ENCODE measurements at regions not wholly inside any gene's neighbourhood (a gene's known extent, or its start where the extent isn't known, plus 50 kb on each side); places are given as distances from the start of the nearest gene placed in this dataset.

DNA sequence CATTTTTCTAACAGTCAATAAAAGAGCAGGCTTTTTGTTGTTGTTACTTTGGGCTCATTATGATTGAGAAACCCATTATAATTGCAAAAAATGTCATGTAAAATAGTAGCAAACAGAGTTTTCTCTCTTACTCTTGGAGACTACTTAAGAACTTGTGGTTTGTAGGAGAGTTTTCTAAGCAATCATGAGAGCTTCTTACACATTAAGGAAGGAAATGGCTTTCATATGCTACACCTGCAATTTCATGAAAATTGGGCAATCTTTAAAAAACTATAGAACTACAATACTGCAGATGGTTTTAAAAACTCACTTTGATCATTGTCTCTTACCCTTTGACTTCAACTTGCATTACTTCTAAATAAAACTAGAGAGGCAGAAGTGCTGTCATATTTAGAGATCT, 701.8 kb downstream of the ZPLD1 start:
- TF ChIP-seq, protein P1, sequence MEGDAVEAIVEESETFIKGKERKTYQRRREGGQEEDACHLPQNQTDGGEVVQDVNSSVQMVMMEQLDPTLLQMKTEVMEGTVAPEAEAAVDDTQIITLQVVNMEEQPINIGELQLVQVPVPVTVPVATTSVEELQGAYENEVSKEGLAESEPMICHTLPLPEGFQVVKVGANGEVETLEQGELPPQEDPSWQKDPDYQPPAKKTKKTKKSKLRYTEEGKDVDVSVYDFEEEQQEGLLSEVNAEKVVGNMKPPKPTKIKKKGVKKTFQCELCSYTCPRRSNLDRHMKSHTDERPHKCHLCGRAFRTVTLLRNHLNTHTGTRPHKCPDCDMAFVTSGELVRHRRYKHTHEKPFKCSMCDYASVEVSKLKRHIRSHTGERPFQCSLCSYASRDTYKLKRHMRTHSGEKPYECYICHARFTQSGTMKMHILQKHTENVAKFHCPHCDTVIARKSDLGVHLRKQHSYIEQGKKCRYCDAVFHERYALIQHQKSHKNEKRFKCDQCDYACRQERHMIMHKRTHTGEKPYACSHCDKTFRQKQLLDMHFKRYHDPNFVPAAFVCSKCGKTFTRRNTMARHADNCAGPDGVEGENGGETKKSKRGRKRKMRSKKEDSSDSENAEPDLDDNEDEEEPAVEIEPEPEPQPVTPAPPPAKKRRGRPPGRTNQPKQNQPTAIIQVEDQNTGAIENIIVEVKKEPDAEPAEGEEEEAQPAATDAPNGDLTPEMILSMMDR (IDR thresholded peaks at IDR 0.05): no peak
- no peak for TF ChIP-seq EZH2 (IDR thresholded peaks at IDR 0.05)

Measured in neural progenitor cell (in vitro differentiated cells).